IMR-90 (cell line): ENCODE measurements at regions not wholly inside any gene's neighbourhood (a gene's known extent, or its start where the extent isn't known, plus 50 kb on each side); places are given as distances from the start of the nearest gene placed in this dataset.

Experiments
- ATAC-seq: fragments of 200-7000 bp; cut with Tn5 transposase; 2 replicates; pipeline ENCODE4 v1.9.1; 2020; ENCODE audit warnings: low read depth, mild to moderate bottlenecking, moderate library complexity
- BruUV-seq: library from RNA; stranded (reverse); fragments of 400-500 nt; replicated peaks from 2 replicates; lab custom pipeline; 2021; lab: Mats Ljungman, UMichigan
- CTCF ChIA-PET: fragments of 300-600 bp; formaldehyde crosslinking; extraction: SDS; loops from one replicate; lab custom pipeline; 2021; ENCODE audit warnings: antibody characterized with exemption; lab: Yijun Ruan, JAX
- POLR2A ChIA-PET: fragments of 300-600 bp; sonication (Branson Sonifier 250); formaldehyde crosslinking; loops from one replicate; lab custom pipeline; 2022; ENCODE audit warnings: antibody characterized with exemption; ENCODE audit not compliant: unreplicated experiment; lab: Charles Lee
- DNase-seq: peaks from one replicate; pipeline ENCODE4 v3.0.0; 2013
- H2AFZ ChIP-seq: replicated peaks from 2 replicates; pipeline ENCODE3; 2013; ENCODE audit warnings: low read length, mild to moderate bottlenecking; ENCODE audit not compliant: poor library complexity
- H2AK5ac ChIP-seq: 2 replicates; pipeline ENCODE4 v1.6.1; 2013; ENCODE audit warnings: low read depth, low read length, inconsistent platforms
- H2AK9ac ChIP-seq: replicated peaks from 2 replicates; pipeline ENCODE3; 2013; ENCODE audit warnings: mild to moderate bottlenecking, low read depth, low read length, moderate library complexity; ENCODE audit not compliant: poor library complexity
- H2BK120ac ChIP-seq: 2 replicates; pipeline ENCODE4 v1.6.1; 2013; ENCODE audit warnings: low read depth, low read length, inconsistent platforms
- H2BK15ac ChIP-seq: 3 replicates; pipeline ENCODE4 v1.6.1; 2013; ENCODE audit warnings: low read depth, low read length, inconsistent platforms
- H2BK20ac ChIP-seq: 2 replicates; pipeline ENCODE4 v1.6.1; 2013; ENCODE audit warnings: low read depth, mild to moderate bottlenecking, inconsistent platforms, low read length, moderate library complexity
- H2BK5ac ChIP-seq: 2 replicates; pipeline ENCODE4 v1.6.1; 2013; ENCODE audit warnings: mild to moderate bottlenecking, low read depth, low read length, inconsistent platforms; ENCODE audit not compliant: poor library complexity, severe bottlenecking
- H3K14ac ChIP-seq: replicated peaks from 2 replicates; pipeline ENCODE4 v1.6.1; 2013; ENCODE audit warnings: low read depth, low read length, inconsistent platforms
- H3K18ac ChIP-seq: 2 replicates; pipeline ENCODE4 v1.6.1; 2013; ENCODE audit warnings: low read depth, low read length, control low read depth
- H3K23ac ChIP-seq: 2 replicates; pipeline ENCODE4 v1.6.1; 2013; ENCODE audit warnings: low read depth, low read length, inconsistent platforms
- H3K27ac ChIP-seq: 2 replicates; pipeline ENCODE4 v1.5.1; 2013; ENCODE audit warnings: mild to moderate bottlenecking, control low read depth, low read length; ENCODE audit not compliant: insufficient read depth
- H3K27me3 ChIP-seq: 2 replicates; pipeline ENCODE4 v1.6.1; 2013; ENCODE audit warnings: low read length; ENCODE audit not compliant: control insufficient read depth, insufficient read depth
- H3K36me3 ChIP-seq: 2 replicates; pipeline ENCODE4 v1.6.1; 2013; ENCODE audit warnings: low read length, mixed read lengths; ENCODE audit not compliant: control insufficient read depth, insufficient read depth
- H3K4ac ChIP-seq: 2 replicates; pipeline ENCODE4 v1.6.1; 2013; ENCODE audit warnings: low read depth, low read length, inconsistent platforms
- H3K4me1 ChIP-seq: 2 replicates; pipeline ENCODE4 v1.6.1; 2013; ENCODE audit warnings: low read length, mixed read lengths; ENCODE audit not compliant: control insufficient read depth, insufficient read depth
- H3K4me2 ChIP-seq: 2 replicates; pipeline ENCODE4 v1.6.1; 2013; ENCODE audit warnings: low read depth, mild to moderate bottlenecking, control low read depth, low read length, moderate library complexity
- H3K4me3 ChIP-seq: 2 replicates; pipeline ENCODE4 v1.5.1; 2013; ENCODE audit warnings: low read depth, mild to moderate bottlenecking, control low read depth, low read length, moderate library complexity; ENCODE audit not compliant: insufficient read depth
- H3K56ac ChIP-seq: 2 replicates; pipeline ENCODE4 v1.6.1; 2013; ENCODE audit warnings: low read length, inconsistent platforms; ENCODE audit not compliant: insufficient read depth; ENCODE audit errors: extremely low read depth
- H3K79me1 ChIP-seq, 2 experiments: 2 replicates each; pipeline ENCODE4 v1.6.1; 2013; ENCODE audit warnings: low read length in 2 of 2, inconsistent platforms in 1 of 2, low read depth in 1 of 2
- H3K9ac ChIP-seq: 2 replicates; pipeline ENCODE4 v1.6.1; 2013; ENCODE audit warnings: low read depth, low read length, control low read depth
- H3K9me1 ChIP-seq: 2 replicates; pipeline ENCODE4 v1.6.1; 2013; ENCODE audit warnings: low read length, inconsistent platforms; ENCODE audit not compliant: insufficient read depth
- H3K9me3 ChIP-seq: 2 replicates; pipeline ENCODE4 v1.6.1; 2013; ENCODE audit warnings: low read length; ENCODE audit not compliant: control insufficient read depth, insufficient read depth
- H4K20me1 ChIP-seq: 2 replicates; pipeline ENCODE4 v1.6.1; 2013; ENCODE audit warnings: low read length, inconsistent platforms; ENCODE audit not compliant: insufficient read depth
- H4K5ac ChIP-seq: 2 replicates; pipeline ENCODE4 v1.6.1; 2013; ENCODE audit warnings: mild to moderate bottlenecking, low read depth, low read length, control low read depth
- H4K8ac ChIP-seq, 2 experiments: 2 replicates each; pipeline ENCODE4 v1.6.1; 2013; ENCODE audit warnings: low read depth in 2 of 2, low read length in 2 of 2, control low read depth in 1 of 2, inconsistent platforms in 1 of 2
- H4K91ac ChIP-seq: 2 replicates; pipeline ENCODE4 v1.6.1; 2013; ENCODE audit warnings: low read depth, low read length, inconsistent platforms; ENCODE audit not compliant: insufficient read depth
- BHLHE40 ChIP-seq: fragments of 150-350 bp; IDR thresholded peaks from 2 replicates; pipeline ENCODE4 v1.6.1; 2016; ENCODE audit warnings: mild to moderate bottlenecking, low read depth, low read length
- CEBPB ChIP-seq: IDR thresholded peaks from 2 replicates; pipeline ENCODE4 v1.6.1; 2012; ENCODE audit warnings: low read depth, low read length, improper control_type of control experiment
- CHD1 ChIP-seq: IDR thresholded peaks from 2 replicates; pipeline ENCODE4 v1.6.1; 2012; ENCODE audit warnings: low read depth, low read length, improper control_type of control experiment
- CTCF ChIP-seq: conservative IDR thresholded peaks from 2 replicates; pipeline ENCODE4 v1.5.1; 2012; ENCODE audit warnings: mild to moderate bottlenecking, low read depth, low read length, improper control_type of control experiment
- ELK1 ChIP-seq: fragments of 150-350 bp; IDR thresholded peaks from 2 replicates; pipeline ENCODE4 v1.6.1; 2016; ENCODE audit warnings: low read depth, mild to moderate bottlenecking, low read length, moderate library complexity, borderline replicate concordance
- FOS ChIP-seq: fragments of 150-350 bp; IDR thresholded peaks from 2 replicates; pipeline ENCODE4 v1.6.1; 2016; ENCODE audit warnings: low read depth, low read length
- MXI1 ChIP-seq: IDR thresholded peaks from 2 replicates; pipeline ENCODE4 v1.6.1; 2012; ENCODE audit warnings: low read depth, mild to moderate bottlenecking, low read length, moderate library complexity, borderline replicate concordance
- NFE2L2 ChIP-seq: fragments of 150-350 bp; IDR thresholded peaks from 2 replicates; pipeline ENCODE4 v1.6.1; 2016; ENCODE audit warnings: low read depth, mild to moderate bottlenecking, low read length
- POLR2A ChIP-seq: IDR thresholded peaks from 2 replicates; pipeline ENCODE4 v1.6.1; 2012; ENCODE audit warnings: mild to moderate bottlenecking, low read depth, low read length
- RAD21 ChIP-seq: IDR thresholded peaks from 2 replicates; pipeline ENCODE4 v1.6.1; 2012; ENCODE audit warnings: low read length, improper control_type of control experiment
- RFX5 ChIP-seq: IDR thresholded peaks from 2 replicates; pipeline ENCODE4 v1.8.0; 2012; ENCODE audit warnings: low read depth, mild to moderate bottlenecking, low read length, moderate library complexity
- SMC3 ChIP-seq: fragments of 150-350 bp; IDR thresholded peaks from 2 replicates; pipeline ENCODE4 v1.6.1; 2016; ENCODE audit warnings: low read depth, mild to moderate bottlenecking, antibody characterized with exemption, low read length, moderate library complexity
- WGBS, 2 experiments: methylation state at CpG; one replicate each; pipeline versions ENCODE4 v1.1.5 to v1.1.7; 2013; ENCODE audit warnings: missing lambda C conversion rate in 2 of 2; ENCODE audit not compliant: insufficient read length in 1 of 2; ENCODE audit errors: extremely low coverage in 2 of 2; 5-methylcytosine and 5-hydroxymethylcytosine counted together
- dilution Hi-C: fragments of 300-500 bp; cut with HindIII; formaldehyde crosslinking; loops from one replicate; pipeline ENCODE4 v1.14.3; 2018; ENCODE audit warnings: low sequenced_read_pairs; ENCODE audit not compliant: unreplicated experiment
- in situ Hi-C: fragments of 300-500 bp; cut with MboI; formaldehyde crosslinking; loops from 3 replicates; pipeline ENCODE4 v1.14.3; 2019; ENCODE audit warnings: low sequenced_read_pairs, inconsistent platforms, mixed read lengths
- intact Hi-C: fragments of 100-400 bp; cut with micrococcal nuclease; formaldehyde crosslinking; loops from 2 replicates; pipeline ENCODE4 v1.10.0; 2022
- TF ChIP-seq, protein P1 (sequence below): fragments of 150-350 bp; IDR thresholded peaks from 2 replicates; pipeline ENCODE4 v1.6.1; 2017; ENCODE audit warnings: mild to moderate bottlenecking, antibody characterized with exemption, low read length, low read depth

- H3K27me3 ChIP-seq: no peaks in the 10 kb centered on the region
- DNase-seq: no peak
- peak overlapping the region; percentile 74 for H3K18ac ChIP-seq
- H3K14ac ChIP-seq: peak overlapping the region; percentile 65
- H3K56ac ChIP-seq: peak overlapping the region; percentile 64; the same call in 1 of the 2 replicates
- peak overlapping the region; percentile 92 for H2AK5ac ChIP-seq
- H3K4me3 ChIP-seq: no peak overlapping the region
- 100% methylated on average over 7 of the region's 12 CpGs; no CpG with 5 or more reads in 1 of the 2 experiments for WGBS, 2 experiments
- intact Hi-C loops: no loop called here
- no peak for TF ChIP-seq MXI1
- TF ChIP-seq RFX5: no peak
- TF ChIP-seq FOS: no peak
- TF ChIP-seq CHD1: no peak
- no peak for TF ChIP-seq SMC3
- TF ChIP-seq CTCF: no peak
- TF ChIP-seq RAD21: no peak
- no peak for TF ChIP-seq ELK1
- no peak for TF ChIP-seq BHLHE40
- no peak for TF ChIP-seq CEBPB
- no peak for TF ChIP-seq NFE2L2
- no peak for TF ChIP-seq POLR2A
- TF ChIP-seq, protein P1, sequence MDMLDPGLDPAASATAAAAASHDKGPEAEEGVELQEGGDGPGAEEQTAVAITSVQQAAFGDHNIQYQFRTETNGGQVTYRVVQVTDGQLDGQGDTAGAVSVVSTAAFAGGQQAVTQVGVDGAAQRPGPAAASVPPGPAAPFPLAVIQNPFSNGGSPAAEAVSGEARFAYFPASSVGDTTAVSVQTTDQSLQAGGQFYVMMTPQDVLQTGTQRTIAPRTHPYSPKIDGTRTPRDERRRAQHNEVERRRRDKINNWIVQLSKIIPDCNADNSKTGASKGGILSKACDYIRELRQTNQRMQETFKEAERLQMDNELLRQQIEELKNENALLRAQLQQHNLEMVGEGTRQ: no peak
- POLR2A ChIA-PET: no interaction called here
- H2BK15ac ChIP-seq: peak overlapping the region; percentile 97
- BruUV-seq: no TSS peak
- H3K9ac ChIP-seq: no peak overlapping the region
- H4K8ac ChIP-seq: peak overlapping the region; percentile 79 to 91
- H2AFZ ChIP-seq: peak overlapping the region; percentile 46
- CTCF ChIA-PET: interaction anchor here (1.4 kb wide), 1 partner anchor 33 kb away, joined by 3 read pairs; no protein-coding TSS in a partner anchor
- no peak for ATAC-seq
- H2AK9ac ChIP-seq: peak overlapping the region; percentile 1
- in situ Hi-C loops: no loop called here
- H2BK20ac ChIP-seq: peak overlapping the region; percentile 98
- H3K4ac ChIP-seq: peak overlapping the region; percentile 92
- peaks cover 0 to 15% of the 10 kb centered on the region in 2 experiments; a peak in 1 of 4 replicates for H3K79me1 ChIP-seq
- no peaks in the 10 kb centered on the region for H4K20me1 ChIP-seq
- peaks cover 36% of the 10 kb centered on the region for H3K9me1 ChIP-seq
- H4K5ac ChIP-seq: peak overlapping the region; percentile 91
- dilution Hi-C loops: no loop called here
- no peaks in the 10 kb centered on the region for H3K9me3 ChIP-seq
- peak overlapping the region; percentile 61 for H3K23ac ChIP-seq
- no peak overlapping the region for H3K4me2 ChIP-seq
- peak overlapping the region; percentile 97 for H2BK120ac ChIP-seq
- H3K36me3 ChIP-seq: no peaks in the 10 kb centered on the region
- H4K91ac ChIP-seq: peak overlapping the region; percentile 86
- H3K27ac ChIP-seq: peak overlapping the region; percentile 50
- peak overlapping the region; percentile 77 for H2BK5ac ChIP-seq
- H3K4me1 ChIP-seq: peaks cover 27% of the 10 kb centered on the region
These were observed 149.5 kb upstream of the DLX2 start for GRCh38 chr2:172252154-172252553.
